ENCODE measurements at regions not wholly inside any gene's neighbourhood (a gene's known extent, or its start where the extent isn't known, plus 50 kb on each side); places are given as distances from the start of the nearest gene placed in this dataset.

DNA sequence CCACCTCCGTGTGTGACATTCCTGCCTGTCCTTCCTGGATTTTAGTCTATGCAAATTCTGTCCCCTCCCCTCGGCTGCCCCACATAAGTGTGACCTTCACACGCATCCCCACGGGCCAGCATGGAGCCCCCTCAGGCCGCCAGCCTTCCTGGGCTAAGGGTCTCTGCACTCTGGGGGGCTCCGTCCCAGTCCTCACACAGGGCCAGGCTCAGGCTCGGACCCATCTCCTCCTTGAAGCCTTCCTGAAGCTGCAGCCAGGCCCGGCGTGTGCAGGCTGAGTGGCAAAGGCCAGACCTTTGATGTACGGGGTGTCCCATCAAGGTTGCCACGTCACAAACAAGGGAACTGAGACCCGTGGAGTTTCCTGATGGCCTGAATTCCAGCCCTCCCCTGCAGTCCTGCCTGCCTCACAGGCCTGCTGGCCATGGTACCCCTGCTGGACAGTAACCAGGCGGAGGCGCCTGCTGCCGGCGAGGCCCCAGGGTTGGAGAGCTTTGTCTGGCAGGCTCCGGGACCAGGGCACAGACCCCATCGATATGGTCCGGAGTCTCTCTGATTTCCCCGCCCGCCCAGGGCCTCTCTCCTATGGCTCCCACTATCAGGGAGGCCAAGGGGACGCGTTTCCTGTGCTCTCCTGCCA is 791.7 kb downstream of the BRD1 start:
- DNase-seq (ENCODE audit: low read depth) = no peak
- TF ChIP-seq, protein P1, sequence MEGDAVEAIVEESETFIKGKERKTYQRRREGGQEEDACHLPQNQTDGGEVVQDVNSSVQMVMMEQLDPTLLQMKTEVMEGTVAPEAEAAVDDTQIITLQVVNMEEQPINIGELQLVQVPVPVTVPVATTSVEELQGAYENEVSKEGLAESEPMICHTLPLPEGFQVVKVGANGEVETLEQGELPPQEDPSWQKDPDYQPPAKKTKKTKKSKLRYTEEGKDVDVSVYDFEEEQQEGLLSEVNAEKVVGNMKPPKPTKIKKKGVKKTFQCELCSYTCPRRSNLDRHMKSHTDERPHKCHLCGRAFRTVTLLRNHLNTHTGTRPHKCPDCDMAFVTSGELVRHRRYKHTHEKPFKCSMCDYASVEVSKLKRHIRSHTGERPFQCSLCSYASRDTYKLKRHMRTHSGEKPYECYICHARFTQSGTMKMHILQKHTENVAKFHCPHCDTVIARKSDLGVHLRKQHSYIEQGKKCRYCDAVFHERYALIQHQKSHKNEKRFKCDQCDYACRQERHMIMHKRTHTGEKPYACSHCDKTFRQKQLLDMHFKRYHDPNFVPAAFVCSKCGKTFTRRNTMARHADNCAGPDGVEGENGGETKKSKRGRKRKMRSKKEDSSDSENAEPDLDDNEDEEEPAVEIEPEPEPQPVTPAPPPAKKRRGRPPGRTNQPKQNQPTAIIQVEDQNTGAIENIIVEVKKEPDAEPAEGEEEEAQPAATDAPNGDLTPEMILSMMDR (IDR thresholded peaks at IDR 0.05; ENCODE audit: control insufficient read depth, extremely low read depth, insufficient read depth) = no peak
- no peak overlapping the region for H3K4me3 ChIP-seq (ENCODE audit: low read depth, low read length)

DNA sequence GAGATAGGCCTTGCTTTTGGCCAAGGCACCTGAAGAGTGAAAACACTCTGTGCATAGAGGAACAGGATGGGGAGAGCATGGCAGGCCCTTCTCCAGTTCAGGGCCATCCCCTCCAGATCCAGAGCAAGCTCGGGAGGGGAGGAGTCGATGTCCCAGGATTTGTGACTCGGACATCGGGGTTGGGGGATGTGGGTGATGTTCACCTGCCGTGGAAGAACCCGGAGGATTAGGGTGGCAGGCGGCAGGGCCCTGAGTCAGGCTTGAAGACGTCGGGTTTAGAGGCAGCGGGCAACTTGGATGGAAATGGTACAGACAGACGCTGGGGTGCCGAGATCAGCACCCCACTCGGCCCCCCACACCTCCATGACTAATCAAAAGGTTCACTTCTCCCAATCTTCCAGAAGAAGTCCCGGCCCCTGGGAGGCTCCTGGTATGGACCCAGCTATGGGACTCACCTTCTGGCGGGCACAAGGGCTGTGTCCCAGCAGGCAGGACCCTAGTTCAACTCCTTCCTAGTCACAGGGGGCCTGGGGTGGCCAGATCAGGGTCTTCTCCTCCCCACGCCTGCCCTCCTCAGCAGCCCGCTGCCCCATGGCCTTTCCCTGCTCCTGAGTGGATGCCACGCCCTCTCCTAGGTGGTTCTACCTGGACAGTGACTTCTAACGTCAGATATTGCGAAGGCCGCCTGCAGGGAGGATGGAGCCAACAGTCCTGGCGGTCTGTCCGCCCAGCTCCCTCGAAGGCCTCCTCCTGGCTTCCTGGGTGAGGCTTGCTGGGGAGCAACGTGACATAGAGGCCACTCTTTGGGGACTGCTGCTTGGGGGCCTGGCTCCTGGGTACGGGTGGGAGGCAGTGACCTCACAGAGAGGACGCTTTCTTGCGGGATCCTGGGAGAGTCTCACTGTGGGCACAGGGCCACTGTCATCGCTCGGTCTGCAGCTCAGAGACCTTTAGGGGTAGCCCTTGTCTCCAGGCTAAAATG is 792.5 kb downstream of the BRD1 start:
- H3K4me3 ChIP-seq (ENCODE audit: low read depth, low read length) = no peak overlapping the region
- DNase-seq (ENCODE audit: low read depth) = no peak
- TF ChIP-seq, protein P1 (IDR thresholded peaks at IDR 0.05; ENCODE audit: control insufficient read depth, extremely low read depth, insufficient read depth) = no peak

DNA sequence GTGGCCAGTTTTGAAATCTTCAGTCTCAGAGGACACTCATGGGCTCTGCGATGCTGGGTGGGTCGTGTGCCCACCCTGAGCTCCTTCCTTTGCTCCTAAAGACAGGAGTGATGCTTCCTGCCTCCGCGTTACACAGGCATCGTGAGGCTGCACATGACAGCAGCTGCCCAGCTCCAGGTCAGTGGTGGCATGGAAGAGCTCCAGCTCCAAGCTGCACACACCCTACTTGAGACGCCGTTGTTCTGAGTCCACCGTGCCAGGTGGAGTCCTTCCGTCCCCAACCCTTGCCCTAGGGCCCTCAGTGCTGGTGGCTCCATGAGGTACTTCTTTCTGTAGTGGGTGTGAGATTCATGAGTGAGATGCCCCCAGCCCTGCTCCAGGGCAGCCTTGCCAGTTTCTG is 794.1 kb downstream of the BRD1 start:
- TF ChIP-seq, protein P1 (IDR thresholded peaks at IDR 0.05; ENCODE audit: control insufficient read depth, extremely low read depth, insufficient read depth) = no peak
- no peak for DNase-seq (ENCODE audit: low read depth)
- no peak overlapping the region for H3K4me3 ChIP-seq (ENCODE audit: low read depth, low read length)

DNA sequence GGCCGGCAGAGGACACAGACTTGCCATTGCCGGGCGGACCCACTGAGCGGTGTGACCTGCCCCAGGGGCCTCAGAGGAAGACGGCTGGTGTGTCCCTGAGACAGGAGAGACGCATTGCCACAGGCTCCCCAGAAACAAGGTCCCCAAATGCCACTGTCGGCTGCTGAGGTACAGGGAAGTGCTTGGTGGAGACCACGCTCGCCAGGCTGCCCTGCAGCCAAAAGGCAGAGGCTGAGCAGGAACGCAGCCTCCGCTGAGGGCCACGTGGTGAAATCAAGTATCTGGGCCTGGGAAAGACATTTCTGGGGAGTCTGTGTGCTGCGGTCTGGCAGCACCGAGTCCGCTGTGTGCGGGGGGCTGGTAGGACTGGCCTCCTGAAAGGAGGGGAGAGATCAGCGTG is 794.9 kb downstream of the BRD1 start:
- DNase-seq (ENCODE audit: low read depth) = no peak
- TF ChIP-seq, protein P1 (IDR thresholded peaks at IDR 0.05; ENCODE audit: control insufficient read depth, extremely low read depth, insufficient read depth) = no peak

DNA sequence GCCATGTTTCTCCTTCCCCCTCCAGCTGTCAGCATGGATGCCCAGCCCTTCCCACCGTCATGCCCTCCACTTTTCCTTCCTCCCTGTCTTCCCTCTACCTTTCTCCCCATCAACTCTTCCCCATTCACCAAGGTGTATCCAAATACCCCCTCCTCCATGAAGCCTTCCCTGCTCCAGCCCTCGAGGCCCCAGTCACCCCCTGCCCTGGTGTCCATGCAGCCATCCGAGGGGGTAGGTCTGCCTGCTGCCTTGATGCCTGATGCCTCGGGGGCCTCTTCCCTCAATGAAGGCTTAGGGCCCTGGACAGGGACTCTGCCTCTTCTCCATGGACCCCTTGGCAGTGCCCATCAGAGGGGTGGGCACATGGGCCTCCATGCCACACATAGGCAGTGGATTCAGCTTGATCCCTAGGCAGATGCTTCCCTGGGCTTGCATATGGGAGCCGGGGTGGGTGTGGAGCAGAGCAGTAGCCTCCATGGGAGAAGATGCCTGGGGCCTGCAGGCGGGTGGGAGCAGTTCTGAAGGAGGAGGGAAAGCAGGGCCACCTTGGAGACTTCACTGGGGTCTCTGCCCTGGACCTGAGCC is 795.8 kb downstream of the BRD1 start:
- TF ChIP-seq, protein P1 (IDR thresholded peaks at IDR 0.05; ENCODE audit: control insufficient read depth, extremely low read depth, insufficient read depth) = no peak
- no peak for DNase-seq (ENCODE audit: low read depth)
- H3K4me3 ChIP-seq (ENCODE audit: low read depth, low read length) = no peak overlapping the region

More for the DNA sequence above, 794.9 kb downstream of the BRD1 start:
- H3K4me3 ChIP-seq (ENCODE audit: low read depth, low read length) = no peak overlapping the region

DNA sequence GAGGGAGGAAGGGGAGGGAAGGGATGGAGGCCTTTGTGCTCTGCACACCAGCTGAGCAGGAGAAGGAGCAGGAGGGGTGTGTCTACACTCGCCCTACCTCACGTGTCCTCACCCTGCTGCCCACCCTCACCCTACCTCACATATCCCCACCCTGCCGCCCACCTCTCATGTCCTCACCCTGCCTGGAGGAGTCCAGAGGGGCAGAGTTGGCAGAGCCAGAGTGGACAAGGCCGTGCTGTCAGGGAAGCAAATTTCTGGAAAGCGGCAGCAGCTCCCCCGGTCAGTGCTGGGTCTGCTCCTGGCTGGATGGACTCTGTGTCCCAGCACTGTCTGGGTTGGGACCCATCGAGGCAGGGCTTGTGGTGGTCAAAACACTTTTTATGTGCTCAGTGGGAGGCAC is 799.6 kb downstream of the BRD1 start:
- H3K4me3 ChIP-seq (ENCODE audit: low read depth, low read length) = no peak overlapping the region
- no peak for DNase-seq (ENCODE audit: low read depth)
- TF ChIP-seq, protein P1 (IDR thresholded peaks at IDR 0.05; ENCODE audit: control insufficient read depth, extremely low read depth, insufficient read depth) = no peak
